SJSA1 (cell line): ENCODE measurements at regions not wholly inside any gene's neighbourhood (a gene's known extent, or its start where the extent isn't known, plus 50 kb on each side); places are given as distances from the start of the nearest gene placed in this dataset.
"Not testable (repeated sequence)": the region's sequence is repeated elsewhere in the genome, so short reads cannot be mapped to it uniquely, and the experiment has no call there.

Source experiments
- DNase-seq, 2 experiments: peaks; one replicate each; pipeline ENCODE4 v3.0.0-alpha.2; 2015 to 2020; ENCODE audit warnings: low spot score in 2 of 2, low read depth in 1 of 2
- H3K27ac ChIP-seq: fragments of 250-450 bp; sonication (Bioruptor Pico); 2 replicates; pipeline ENCODE4 v1.5.1; 2020; ENCODE audit warnings: mild to moderate bottlenecking, moderate library complexity
- H3K27me3 ChIP-seq: fragments of 250-450 bp; sonication (Bioruptor Pico); replicated peaks from 2 replicates; pipeline ENCODE4 v1.5.1; 2020; ENCODE audit warnings: mild to moderate bottlenecking, moderate library complexity
- H3K36me3 ChIP-seq: fragments of 250-450 bp; sonication (Bioruptor Pico); 2 replicates; pipeline ENCODE4 v1.5.1; 2020; ENCODE audit warnings: mild to moderate bottlenecking
- H3K4me1 ChIP-seq: fragments of 250-450 bp; sonication (Bioruptor Pico); replicated peaks from 2 replicates; pipeline ENCODE4 v1.6.1; 2021; ENCODE audit warnings: mild to moderate bottlenecking
- H3K4me3 ChIP-seq: fragments of 250-450 bp; sonication (Bioruptor Pico); 2 replicates; pipeline ENCODE4 v1.5.1; 2020; ENCODE audit warnings: mild to moderate bottlenecking
- H3K9me3 ChIP-seq: fragments of 250-450 bp; sonication (Bioruptor Pico); replicated peaks from 2 replicates; pipeline ENCODE4 v1.5.1; 2020; ENCODE audit warnings: mild to moderate bottlenecking

DNA sequence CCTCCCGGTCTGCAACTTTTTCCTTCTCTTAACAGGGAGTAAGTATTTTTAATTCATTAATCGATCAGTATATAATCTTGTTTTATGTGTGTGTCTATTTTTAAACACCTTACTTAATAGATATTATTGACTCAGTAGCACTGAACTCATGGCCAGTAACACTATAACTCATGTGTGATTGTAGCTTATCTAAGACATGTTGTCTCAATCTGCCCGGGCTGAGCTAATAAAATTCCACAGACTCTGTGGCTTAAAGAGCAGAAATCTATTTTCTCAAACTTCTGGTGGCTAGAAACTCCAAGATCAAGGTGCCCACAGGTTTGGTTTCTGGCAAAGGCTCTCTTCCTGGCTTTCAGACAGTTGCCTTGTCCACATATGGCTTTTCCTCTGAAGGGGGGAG, 68.8 kb upstream of the TNFAIP3 start:
- Histone ChIP-seq H3K4me3 (no peak overlapping the region), H3K36me3 (no peaks in the 10 kb centered on the region), H3K9me3 (no peaks in the 10 kb centered on the region), H3K4me1 (peaks cover 7% of the 10 kb centered on the region), H3K27me3 (no peaks in the 10 kb centered on the region), H3K27ac (no peak overlapping the region)
- DNase-seq, result peak in 1 of 2 experiments; percentile 19

DNA sequence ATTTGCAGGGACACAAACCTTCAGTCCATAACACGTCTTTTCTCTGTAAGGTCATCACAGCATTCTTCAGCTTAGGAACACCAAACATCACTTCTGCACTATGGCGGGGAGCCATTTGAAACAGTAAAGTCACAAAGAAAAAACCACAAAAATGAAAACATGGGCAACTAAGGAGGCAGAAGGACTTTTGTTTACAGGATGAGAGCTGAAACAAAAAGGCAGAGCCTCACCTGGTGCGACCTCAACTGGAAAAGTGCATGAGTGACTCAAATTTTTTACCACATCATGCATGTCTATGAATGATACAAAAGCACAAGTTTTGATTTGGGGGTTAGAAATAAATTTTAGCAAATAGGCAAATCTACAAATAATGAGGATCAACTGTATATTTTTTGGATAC, 68.2 kb upstream of the TNFAIP3 start:
- DNase-seq, result peak in 1 of 2 experiments; percentile 23
- peaks cover 7% of the 10 kb centered on the region for H3K4me1 ChIP-seq
- H3K36me3 ChIP-seq, result no peaks in the 10 kb centered on the region
- H3K9me3 ChIP-seq, result no peaks in the 10 kb centered on the region
- no peaks in the 10 kb centered on the region for H3K27me3 ChIP-seq
- H3K4me3 ChIP-seq, result no peak overlapping the region
- H3K27ac ChIP-seq, result no peak overlapping the region

DNA sequence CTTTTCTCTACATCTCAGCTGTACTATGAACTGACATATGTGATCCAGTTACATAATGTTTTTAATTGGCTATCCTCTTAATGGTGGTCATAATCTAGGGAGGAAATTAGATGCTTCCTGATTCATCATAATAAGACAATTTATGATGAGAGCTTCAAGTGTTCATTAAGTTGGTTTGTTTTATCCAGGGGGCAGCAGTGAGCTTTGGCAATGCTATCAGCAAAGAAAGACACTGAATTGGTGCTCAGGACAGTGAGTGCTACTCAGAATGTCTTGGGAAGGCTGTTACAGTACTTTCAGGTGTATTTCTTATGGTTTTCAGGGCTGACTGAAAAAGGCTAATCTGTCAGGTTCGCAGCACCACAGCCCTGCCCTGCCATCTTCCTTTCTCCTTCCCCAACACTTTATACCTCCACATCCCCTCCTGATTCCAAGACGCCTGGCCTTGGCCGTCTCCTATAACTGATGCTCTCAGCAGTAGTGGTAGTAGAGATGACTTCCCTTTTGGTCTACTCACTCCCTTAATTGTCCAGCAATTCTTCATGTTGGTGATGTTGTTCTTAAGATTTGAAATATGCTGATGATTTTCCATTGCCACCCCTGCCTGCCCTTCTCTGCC, 67.0 kb upstream of the TNFAIP3 start:
- Histone ChIP-seq H3K27ac (no peak overlapping the region), H3K9me3 (no peaks in the 10 kb centered on the region), H3K27me3 (no peaks in the 10 kb centered on the region), H3K36me3 (no peaks in the 10 kb centered on the region), H3K4me3 (no peak overlapping the region), H3K4me1 (peaks cover 7% of the 10 kb centered on the region)
- DNase-seq, result peak in 1 of 2 experiments; percentile 47

DNA sequence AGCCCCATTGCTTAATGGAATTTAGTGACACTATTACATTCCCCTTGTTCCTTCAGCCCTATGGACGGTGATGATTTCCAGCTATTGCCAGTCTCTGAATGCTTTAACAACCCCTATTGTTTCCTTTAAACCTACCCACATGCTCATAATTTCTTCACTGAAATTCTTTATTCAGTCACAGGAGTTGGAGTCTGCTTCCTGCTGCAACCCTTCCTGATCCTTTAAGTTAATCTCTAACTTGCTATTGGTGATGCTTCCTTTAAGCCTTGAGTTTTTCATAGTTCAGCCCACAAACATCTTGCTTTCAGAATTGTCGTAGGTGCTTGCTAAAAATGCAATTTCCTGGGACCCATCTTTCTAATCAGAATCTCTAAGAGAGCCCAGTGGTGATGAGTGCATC, 66.3 kb upstream of the TNFAIP3 start:
- H3K36me3 ChIP-seq, result no peaks in the 10 kb centered on the region
- H3K4me1 ChIP-seq, result peaks cover 7% of the 10 kb centered on the region
- H3K27me3 ChIP-seq, result no peaks in the 10 kb centered on the region
- no peak overlapping the region for H3K4me3 ChIP-seq
- H3K27ac ChIP-seq, result no peak overlapping the region
- DNase-seq, result no peak
- no peaks in the 10 kb centered on the region for H3K9me3 ChIP-seq

DNA sequence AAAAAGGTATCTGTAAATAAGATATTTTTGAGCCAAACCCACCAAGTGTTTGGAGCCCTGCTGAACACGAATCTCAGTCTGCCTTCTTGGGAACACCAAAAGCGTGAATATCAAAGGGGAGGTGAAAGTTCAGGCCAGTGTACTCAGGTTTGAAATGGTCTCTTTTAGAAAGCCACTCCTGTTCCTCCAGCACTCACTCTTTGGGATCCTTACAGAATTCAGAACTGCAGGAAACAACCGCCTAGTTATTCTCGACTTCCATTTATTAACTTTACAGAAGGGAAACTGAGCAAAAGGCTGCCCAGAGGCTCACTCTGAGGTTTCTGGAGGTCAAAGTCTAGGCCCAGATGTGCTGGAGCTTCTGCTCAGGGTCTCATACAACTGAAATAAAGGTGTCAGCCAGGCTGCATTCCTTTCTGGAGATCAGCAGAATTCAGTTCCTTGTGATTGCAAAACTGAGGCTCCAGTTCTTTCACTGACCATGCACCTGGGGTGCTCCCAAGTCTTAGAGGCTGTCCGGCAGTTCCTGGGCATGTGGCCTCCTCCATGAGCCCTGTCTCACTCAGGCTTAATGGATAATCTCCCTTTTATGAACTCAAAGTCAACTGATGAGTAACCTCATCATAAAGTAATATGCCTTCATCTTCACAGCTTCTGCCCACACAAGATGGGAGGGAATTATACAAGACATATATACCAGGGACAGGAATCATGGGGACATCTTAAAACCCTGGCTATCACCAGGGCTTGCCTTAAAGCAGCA, 65.5 kb upstream of the TNFAIP3 start:
- H3K27ac ChIP-seq, result no peak overlapping the region
- H3K4me1 ChIP-seq, result peaks cover 7% of the 10 kb centered on the region
- no peaks in the 10 kb centered on the region for H3K9me3 ChIP-seq
- DNase-seq, result peak in 1 of 2 experiments; percentile 11
- no peak overlapping the region for H3K4me3 ChIP-seq
- H3K27me3 ChIP-seq, result no peaks in the 10 kb centered on the region
- H3K36me3 ChIP-seq, result no peaks in the 10 kb centered on the region

DNA sequence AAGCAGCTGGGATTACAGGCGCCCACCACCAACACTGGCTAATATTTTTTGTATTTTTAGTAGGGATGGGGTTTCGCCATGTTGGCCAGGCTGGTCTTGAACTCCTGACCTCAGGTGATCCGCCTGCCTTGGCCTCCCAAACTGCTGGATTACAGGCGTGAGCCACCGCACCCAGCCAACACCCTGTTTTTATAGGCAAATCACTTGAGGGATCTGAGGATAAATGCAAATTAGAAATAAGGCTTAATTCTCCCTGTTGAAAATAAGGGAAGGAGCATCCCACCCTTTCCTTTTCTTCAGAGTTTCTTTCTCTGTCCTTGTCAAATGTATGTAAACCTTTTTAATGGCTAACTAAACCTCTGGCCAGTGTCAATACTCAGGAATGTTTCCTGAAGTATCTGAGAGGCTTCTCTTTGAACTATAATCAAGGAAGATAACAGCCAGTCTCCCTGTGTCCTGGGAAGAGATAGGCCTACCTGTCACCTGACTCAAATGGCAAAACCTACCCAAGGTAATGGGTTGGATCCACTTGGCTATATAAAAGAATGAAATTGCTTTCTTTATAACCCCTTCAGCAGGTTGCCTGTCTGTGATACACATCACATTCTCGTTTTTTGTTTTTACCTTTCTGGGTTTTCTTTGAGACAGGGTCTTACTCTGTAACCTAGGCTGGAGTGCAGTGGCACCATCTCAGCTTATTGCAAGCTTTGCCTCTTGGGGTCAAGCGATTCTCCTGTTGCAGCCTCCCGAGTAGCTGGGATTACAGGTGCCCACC, 64.5 kb upstream of the TNFAIP3 start:
- Histone ChIP-seq H3K9me3 (no peaks in the 10 kb centered on the region), H3K27me3 (no peaks in the 10 kb centered on the region), H3K4me3 (no peak overlapping the region), H3K36me3 (no peaks in the 10 kb centered on the region), H3K27ac (no peak overlapping the region), H3K4me1 (peaks cover 11% of the 10 kb centered on the region)
- peak in 1 of 2 experiments; percentile 4 for DNase-seq

DNA sequence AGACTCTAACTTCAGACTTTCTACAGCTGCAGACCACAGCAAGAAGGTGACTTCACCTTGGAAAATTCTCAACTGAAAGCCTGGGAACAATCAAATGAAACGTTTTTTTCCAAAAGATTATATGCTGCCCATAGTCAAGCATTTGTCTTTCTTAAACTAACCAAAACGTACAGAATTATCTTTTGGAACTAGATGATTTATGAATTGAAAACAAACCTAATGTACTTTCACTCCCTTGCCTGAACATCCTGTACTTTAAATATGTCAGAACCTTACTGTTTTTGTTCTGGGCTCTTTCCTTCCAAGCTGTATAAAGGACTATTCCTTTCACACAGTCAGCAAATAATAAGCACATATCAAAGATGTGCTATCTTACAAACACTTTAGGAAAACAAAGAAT, 62.4 kb upstream of the TNFAIP3 start:
- Histone ChIP-seq H3K27ac (no peak overlapping the region), H3K4me1 (peaks cover 22% of the 10 kb centered on the region)
- DNase-seq, result no peak

DNA sequence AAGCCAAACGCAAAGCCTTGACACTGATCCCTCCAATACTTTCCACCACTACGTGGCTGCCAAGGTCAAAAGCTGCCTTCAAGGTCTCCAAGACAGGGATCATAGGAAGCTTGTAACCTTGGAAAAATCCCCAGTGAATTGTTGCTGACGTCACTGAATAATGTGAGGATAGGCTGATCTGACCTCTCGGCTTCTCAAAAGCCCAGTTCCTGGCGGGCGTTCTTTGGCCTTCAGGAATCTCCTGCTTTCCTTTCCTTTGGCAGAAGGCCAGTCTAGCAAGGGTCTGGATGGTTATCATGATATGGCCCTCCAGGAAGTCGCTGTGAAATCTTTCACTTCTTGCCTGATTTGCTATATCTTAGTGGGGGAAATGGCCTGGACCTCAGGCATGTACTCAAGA, 61.4 kb upstream of the TNFAIP3 start:
- peak in 1 of 2 experiments; percentile 10 for DNase-seq
- 0 out of 2 replicates have a peak, but pooled peaks cover 2% of the 10 kb centered on the region for H3K9me3 ChIP-seq
- H3K36me3 ChIP-seq, result no peaks in the 10 kb centered on the region
- no peak overlapping the region for H3K4me3 ChIP-seq
- H3K27ac ChIP-seq, result no peak overlapping the region
- H3K27me3 ChIP-seq, result no peaks in the 10 kb centered on the region
- H3K4me1 ChIP-seq, result peaks cover 23% of the 10 kb centered on the region

More for the DNA sequence above, 62.4 kb upstream of the TNFAIP3 start:
- H3K9me3 ChIP-seq, result no peaks in the 10 kb centered on the region
- no peaks in the 10 kb centered on the region for H3K36me3 ChIP-seq
- H3K27me3 ChIP-seq, result no peaks in the 10 kb centered on the region
- no peak overlapping the region for H3K4me3 ChIP-seq

DNA sequence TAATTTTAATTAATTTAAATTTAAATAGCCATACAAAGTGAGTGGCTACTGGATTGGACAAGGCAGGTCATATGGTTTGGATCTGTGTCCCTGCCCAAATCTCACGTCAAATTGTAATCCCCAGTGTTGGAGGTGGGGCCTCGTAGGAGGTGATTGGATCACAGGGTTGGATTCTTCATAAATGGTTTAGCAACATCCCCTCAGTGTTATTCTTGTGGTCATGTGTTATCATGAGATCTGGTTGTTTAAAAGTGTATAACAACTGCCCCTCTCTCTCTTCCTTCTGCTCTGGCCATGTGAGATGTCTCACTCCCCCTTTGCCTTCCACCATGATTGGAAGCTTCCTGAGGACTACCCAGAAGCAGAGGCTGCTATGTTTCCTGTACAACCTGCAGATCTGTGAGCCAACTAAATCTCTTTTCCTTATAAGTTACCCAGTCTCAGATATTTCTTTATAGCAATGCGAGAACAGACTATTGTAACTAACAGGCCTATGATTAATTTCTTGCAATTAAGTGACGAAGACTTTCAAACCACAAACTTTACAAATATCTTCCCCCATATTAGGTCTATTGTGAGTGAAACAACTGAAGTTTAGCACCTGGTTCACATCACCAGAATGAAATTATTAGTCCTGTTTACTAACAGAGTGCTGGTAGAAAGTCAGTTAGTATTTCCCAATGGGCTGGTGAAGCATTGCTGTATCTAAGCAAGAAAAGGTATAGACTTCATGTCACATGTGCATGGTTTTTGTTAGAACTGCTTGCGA, 60.0 kb upstream of the TNFAIP3 start:
- no peak overlapping the region for H3K4me3 ChIP-seq
- H3K36me3 ChIP-seq, result no peaks in the 10 kb centered on the region

DNA sequence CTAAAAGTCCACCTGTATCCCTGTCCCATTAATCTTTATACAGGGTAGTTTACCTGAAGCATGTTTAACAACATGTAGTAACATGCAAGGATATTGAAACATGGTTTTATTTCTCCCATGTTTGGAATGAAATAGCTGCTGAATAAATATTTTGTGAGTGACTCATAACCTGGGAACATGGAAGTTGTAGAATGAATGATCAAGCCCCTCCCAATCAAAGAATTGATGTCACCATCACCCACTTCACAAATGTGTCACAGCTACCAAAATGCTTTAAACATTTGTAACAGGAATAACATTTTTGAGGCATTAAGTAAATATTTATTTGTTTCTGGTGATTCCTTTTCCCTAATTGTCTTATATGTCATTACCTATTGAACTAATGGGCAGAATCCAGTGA, 58.9 kb upstream of the TNFAIP3 start:
- Histone ChIP-seq H3K4me3 (no peak overlapping the region), H3K27me3 (no peaks in the 10 kb centered on the region), H3K9me3 (0 out of 2 replicates have a peak, but pooled peaks cover 4% of the 10 kb centered on the region), H3K27ac (peak overlapping the region; percentile 85), H3K4me1 (peaks cover 39% of the 10 kb centered on the region), H3K36me3 (no peaks in the 10 kb centered on the region)
- peak in 1 of 2 experiments; percentile 77 for DNase-seq

More for the DNA sequence above, 60.0 kb upstream of the TNFAIP3 start:
- peaks cover 38% of the 10 kb centered on the region for H3K4me1 ChIP-seq
- H3K9me3 ChIP-seq, result 0 out of 2 replicates have a peak, but pooled peaks cover 4% of the 10 kb centered on the region
- DNase-seq, result no peak
- no peaks in the 10 kb centered on the region for H3K27me3 ChIP-seq
- H3K27ac ChIP-seq, result peak overlapping the region; percentile 85

DNA sequence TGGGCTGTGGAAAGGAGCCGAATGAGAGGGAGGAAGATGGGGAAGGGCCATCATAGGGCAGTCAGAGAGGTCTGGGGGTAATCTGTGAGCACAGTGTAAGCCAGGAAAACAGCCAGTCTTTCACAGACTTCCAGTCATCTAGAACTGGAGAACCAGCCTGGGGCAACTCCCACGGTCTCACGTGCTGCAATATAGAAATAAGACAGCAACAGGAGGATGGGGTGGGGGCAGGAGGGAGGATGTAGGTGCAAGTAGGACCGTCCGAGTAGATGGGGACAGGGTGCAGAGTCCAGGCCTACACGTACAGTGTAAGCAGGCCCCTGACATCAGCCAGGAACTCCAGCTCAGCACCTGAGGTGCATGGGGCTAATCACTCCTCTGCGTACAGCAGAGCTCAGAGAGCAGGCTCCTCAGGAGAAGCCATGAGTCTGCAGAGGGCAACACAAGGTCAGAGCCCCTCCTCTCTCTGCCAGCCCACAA, 58.2 kb upstream of the TNFAIP3 start:
- DNase-seq, result no peak
- Histone ChIP-seq H3K9me3 (0 out of 2 replicates have a peak, but pooled peaks cover 4% of the 10 kb centered on the region), H3K36me3 (no peaks in the 10 kb centered on the region), H3K27me3 (no peaks in the 10 kb centered on the region), H3K27ac (peak overlapping the region; percentile 85), H3K4me3 (no peak overlapping the region), H3K4me1 (peaks cover 39% of the 10 kb centered on the region)

DNA sequence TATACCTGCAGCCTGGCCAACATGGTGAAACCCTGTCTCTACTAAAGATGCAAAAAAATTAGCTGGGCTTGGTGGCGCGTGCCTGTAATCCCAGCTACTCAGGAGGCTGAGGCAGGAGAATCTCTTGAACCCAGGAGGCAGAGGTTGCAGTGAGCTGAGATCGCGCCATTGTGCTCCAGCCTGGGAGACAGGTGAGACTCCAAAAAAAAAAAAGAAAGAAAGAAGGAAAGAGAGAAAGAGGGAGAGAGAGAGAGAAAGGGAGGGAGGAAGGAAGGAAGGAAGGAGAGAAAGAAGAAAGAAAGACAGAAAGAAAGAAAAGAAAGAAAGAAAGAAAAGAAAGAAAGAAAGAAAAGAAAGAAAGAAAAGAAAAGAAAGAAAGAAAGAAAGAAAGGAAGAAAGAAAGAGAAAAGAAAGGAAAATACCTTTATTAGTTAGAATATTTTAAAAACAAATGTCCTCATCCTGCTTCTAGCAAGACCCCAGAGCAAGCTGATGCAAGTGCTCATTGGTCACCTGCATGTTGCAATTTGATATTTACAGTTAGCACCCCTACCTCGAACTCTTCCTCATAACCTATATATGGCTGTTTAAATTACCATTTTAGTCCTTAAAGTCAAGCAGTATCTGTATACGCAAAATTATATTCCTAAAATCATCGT, 57.0 kb upstream of the TNFAIP3 start:
- DNase-seq, H3K27ac ChIP-seq: not testable (repeated sequence)

More for the DNA sequence above, 57.0 kb upstream of the TNFAIP3 start:
- not testable (repeated sequence) for H3K4me3 ChIP-seq, H3K36me3 ChIP-seq, H3K27me3 ChIP-seq, H3K9me3 ChIP-seq
- H3K4me1 ChIP-seq, result peaks cover 39% of the 10 kb centered on the region
